ELR (cell line): ENCODE measurements at regions not wholly inside any gene's neighbourhood (a gene's known extent, or its start where the extent isn't known, plus 50 kb on each side); places are given as distances from the start of the nearest gene placed in this dataset.
A peak's percentile ranks its signal among the peaks of the same experiment; 100 is the strongest.

ENCODE experiments used
- DNase-seq: peaks from one replicate; pipeline ENCODE4 v3.0.0-alpha.2; 2015; ENCODE audit warnings: low read depth

- DNase-seq, result no peak
These were observed 177.3 kb downstream of the FGF1 start for GRCh38 chr5:142508591-142508990.

DNA sequence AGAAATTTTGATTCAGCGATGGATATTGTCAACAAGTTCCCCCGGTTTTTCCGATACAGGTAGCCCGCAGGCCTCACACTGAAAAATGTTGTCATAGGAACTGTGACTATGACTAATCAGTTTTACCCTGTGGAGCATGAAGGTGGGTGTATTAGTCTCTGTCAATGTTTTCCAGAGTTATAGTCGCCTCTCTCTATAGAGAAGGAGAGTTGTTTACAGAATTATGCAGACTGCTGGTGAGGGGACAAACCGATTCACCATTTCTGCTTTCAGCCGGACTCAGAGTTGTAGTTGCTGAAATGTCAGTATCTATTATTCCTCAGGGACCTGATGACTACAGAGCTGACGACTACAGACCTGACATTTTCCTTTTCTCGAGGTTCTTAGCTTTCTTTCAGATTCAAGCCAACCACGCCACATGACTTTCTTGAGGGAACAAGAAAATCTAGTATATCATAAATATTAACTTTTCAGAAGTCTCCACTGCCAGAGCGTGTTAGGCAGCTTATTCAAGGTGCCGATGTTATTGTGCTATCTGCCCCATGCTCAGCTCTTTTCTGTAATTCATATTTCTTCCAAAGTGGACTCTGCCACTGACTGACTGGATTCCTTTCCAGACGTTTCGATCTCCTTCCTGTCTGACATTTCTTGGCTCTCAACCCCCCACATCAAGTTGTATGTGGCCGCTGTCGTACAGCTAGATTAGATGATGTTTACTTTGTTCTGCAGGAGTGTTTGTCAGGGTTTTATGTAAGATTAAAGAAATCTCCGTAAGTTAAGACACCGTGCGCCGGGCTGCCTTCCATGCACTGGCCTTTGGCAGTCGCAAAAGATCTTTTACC lies 178.1 kb downstream of the FGF1 start:
- DNase-seq, result no peak

DNA sequence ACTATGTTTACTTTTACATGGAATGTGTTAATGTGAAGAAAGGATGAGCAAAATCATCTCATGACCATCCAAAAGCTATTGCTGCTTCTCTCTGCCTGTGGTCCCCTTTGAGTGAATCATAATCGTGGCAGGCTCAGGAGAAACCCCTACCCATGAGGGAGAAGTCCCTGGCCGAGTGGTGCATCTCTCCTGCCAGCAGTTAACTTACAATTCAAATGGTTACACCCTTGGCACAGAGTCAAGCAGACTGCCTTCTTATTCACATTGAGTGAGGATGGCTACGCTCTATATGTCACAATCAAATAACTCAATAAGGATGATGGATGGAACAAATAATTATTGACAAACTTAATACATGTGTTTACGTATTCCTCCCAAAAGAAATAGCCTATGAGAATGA lies 179.1 kb downstream of the FGF1 start:
- DNase-seq, result no peak

- DNase-seq, result peak; percentile 62
These were observed 179.8 kb downstream of the FGF1 start for GRCh38 chr5:142506046-142506445.

- DNase-seq, result no peak
These were observed 177.1 kb upstream of the SPRY4 start for GRCh38 chr5:142501890-142502289.

DNA sequence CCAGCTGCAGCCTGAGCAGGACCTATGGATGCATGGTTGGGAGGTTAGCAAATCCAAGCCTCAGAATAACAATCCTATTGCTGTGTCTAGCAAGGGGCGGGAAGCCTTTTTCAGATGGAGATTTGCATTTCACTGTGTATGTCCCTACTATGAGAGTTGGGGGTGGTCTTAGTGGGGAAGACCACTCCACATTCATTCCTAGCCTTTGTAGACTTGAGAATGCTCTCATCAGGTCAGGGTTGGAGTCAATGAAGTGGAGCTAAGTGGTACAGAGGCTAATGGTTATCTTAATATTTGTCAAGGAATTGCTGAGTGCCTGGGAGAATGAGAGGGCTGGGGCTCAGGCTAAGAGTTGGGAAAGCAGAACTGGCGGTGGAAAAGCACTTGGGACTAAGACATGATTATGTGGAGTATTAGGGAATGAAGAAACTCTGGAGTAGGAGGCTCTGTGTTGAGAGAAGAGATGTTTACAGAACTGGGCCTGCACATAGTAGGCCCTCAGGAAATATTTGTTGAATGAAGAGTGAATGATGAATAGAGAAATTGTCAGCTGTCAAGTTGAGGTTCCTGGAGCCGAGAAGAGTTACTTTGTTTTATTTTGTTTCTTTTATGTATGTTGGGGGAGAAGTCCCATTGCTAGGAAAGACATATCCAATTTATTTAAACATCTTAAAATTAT lies 175.5 kb upstream of the SPRY4 start:
- no peak for DNase-seq

- no peak for DNase-seq
These were observed 174.9 kb upstream of the SPRY4 start for GRCh38 chr5:142499591-142500226.

GRCh38 chr5:142498298-142498697 lies 173.5 kb upstream of the SPRY4 start:
- no peak for DNase-seq

GRCh38 chr5:142495531-142495930 lies 170.7 kb upstream of the SPRY4 start:
- no peak for DNase-seq

DNA sequence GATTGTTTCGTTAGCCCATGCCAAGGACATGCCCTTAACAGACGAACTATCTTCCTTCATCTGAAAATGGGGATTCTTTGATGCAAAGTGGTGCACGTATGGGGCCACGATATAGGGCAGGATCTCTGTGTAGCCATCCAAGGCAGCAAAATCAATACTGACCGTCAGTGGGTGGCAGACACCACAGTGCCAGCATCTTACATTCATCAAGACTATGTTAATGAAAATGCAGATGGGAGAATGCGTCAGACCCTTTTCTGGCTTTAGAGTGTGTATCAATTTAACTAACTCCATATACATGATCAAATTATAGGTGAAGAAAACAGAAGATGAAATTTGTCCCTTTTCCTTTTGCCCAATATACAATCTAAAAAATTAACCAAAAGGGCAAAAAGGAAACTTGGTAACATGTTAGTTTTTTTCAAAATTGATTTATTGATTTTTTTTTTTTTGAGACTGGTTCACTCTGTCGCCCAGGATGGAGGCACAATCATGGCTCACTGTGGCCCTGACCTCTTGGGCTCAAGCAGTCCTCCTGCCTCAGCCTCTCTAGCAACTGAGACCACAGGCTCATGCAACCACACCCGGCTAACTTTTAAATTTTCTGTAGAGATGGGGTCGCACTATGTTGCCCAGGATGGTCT lies 169.2 kb upstream of the SPRY4 start:
- DNase-seq, result no peak

- DNase-seq, result no peak
These were observed 168.0 kb upstream of the SPRY4 start for GRCh38 chr5:142492781-142493281.

- no peak for DNase-seq
These were observed 166.9 kb upstream of the SPRY4 start for GRCh38 chr5:142491679-142492078.

- no peak for DNase-seq
These were observed 166.4 kb upstream of the SPRY4 start for GRCh38 chr5:142491270-142491669.

DNA sequence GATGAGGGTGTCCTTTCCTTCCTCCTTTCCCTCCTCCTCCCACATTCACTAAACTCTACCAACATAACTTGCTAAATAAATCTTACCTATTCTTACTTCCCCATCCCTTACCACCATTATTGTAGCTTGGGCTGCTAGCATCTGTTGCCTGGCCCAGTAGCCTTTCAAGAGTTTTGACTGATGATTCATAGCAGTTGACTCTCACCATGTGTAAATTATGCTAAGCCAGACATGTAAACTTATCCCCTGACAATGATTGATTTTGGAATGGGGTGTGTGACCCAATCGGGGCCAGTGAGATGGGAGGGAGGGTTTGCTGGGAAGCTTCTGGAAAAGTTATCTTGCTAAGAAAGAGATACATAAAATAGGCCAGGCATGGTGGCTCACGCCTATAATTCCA lies 161.8 kb upstream of the SPRY4 start:
- peak; percentile 60 for DNase-seq

DNA sequence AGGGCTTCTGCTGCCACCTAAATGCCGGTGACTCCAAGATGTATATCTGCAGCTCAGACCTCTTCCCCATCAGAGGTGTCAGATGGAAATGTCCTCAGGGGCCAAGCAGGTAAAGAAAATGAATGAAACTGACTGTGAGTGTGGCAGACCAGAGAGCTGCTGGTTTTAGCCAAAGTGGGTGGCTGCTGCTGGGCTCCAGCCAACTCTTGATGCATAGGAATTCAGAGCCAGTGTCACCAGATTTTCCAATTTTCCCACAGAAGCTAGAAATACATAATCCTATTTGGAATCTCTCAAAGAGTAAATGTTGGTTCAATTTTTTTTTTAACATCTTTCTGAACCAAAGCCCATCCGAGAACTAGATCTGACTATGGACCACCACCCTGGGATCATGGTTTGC lies 161.2 kb upstream of the SPRY4 start:
- no peak for DNase-seq

DNA sequence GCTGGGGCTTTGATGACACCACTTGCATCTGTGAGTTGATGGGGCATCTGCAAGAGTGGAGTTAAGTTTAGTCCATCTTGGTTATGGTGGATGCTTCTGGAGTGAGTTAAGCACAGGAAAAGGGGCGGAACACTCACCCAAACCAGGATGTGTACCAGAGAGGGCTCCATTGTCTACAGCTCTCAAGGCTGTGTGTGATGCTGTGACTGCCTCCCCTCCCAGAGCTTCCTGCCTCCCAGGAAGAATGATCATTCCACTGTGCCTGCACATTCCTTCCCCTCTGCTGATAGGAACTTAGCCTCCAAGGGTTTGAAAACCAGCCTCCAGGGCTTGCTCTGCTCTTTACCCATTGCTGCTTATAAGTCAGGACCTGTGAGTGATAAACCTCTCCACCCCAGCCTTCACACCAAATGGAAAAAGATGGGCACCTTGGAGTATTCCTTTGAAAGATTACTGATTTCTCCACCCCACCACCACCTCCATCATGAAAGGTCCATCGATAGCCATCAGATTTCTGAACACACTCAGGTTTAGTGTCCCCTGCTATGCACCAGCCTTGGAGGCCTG lies 160.1 kb upstream of the SPRY4 start:
- peak; percentile 66 for DNase-seq

DNA sequence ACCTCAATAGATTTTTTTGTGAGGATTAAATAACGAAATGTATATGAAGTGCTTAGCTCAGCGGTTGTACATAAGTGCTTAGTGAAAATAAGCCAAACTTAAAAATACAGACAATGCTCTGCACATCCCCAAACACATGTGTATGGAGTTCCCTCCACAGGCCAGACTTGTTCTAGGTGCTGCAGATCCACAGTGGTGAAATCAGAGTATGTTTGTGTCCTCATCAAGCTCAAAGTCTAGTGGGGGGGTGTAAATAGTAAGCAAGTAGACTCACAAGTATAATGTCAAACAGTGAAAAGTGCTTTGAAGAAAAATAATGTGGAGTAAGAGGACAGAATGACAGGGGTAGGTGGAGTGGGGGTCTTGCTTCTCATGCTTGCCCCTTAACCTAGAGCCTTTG lies 157.4 kb upstream of the SPRY4 start:
- DNase-seq, result no peak

DNA sequence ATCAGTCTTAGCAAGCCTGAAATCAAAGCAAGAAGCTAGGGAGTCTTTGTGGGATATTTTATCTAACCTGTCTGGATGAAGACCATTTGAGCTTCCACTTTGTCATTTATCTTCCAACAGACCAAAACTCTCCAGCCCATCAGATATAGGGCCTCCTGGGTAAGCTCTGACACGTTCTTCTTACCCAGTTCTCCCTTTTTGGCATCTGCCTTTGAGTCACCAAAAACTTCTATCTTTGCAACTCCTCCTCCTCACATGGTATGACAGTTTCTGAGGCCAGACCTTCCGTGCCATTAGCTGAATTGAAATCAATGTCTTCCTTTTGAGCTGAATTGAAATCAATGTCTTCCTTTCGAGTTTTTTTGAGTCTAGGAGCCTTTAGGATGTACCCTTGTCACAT lies 156.6 kb upstream of the SPRY4 start:
- DNase-seq, result no peak

- no peak for DNase-seq
These were observed 155.2 kb upstream of the SPRY4 start for GRCh38 chr5:142479854-142480519.

DNA sequence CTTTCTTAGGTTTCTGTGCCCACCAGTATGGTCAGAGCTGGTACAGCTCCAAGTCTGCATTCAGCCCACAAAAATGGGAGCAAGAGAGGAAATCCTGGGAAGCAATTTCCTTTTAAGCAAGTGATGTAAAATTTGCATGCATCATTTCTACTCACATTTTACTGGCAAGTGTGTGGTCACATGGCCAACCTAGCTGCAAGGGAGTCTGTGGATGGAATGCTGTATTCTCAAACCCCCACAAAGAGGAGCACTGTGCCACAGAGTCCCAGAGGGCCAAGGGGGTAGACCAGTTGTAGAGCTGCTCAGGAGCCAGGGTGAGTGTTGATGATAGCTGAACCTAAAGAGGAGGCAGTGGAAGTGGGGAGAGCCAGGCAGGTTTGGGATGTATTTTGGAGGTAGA lies 154.3 kb upstream of the SPRY4 start:
- no peak for DNase-seq

DNA sequence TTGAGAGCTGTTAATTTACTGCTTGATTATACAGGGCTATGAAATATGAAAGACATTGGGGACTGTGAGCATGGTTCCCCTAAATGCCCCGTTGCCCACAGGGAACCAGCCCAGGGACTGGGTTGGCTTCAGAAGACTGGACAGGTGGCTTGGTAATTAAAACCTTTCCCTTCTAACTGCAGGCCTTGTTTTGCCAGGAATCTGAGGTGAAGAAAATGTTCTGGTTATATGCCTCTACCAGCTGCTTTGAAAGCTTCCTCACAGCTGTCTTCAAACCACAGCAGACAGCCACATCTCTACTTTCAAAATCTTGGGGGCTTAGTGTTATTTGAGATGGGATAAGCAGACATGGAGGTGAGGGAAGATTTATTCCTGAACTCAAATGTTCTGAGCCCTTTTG lies 153.3 kb upstream of the SPRY4 start:
- no peak for DNase-seq

DNA sequence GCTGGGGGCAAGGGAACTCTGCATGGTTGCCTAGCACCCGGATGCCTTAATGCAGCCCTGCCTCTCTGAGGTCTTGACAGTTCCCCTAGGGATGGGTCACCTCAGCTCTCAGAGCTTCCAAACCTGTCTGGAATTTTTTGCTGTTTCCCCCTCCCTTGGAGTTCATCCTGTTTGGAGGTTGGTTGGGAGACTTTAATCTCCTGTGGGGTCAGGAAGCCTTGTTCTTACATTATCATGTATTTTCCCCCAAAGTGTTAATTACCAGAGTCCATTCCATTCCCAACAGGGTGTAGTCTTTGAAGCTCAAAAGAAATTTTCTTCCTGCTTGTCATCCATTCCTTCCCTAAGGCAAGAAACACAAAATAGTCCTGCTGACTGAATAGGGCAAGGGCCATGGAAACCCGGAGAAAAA lies 150.3 kb upstream of the SPRY4 start:
- DNase-seq, result peak; percentile 49
